GM19455 (cell line): ENCODE measurements at regions not wholly inside any gene's neighbourhood (a gene's known extent, or its start where the extent isn't known, plus 50 kb on each side); places are given as distances from the start of the nearest gene placed in this dataset.
"Not testable (repeated sequence)": the region's sequence is repeated elsewhere in the genome, so short reads cannot be mapped to it uniquely, and the experiment has no call there.

Experiments used
- ATAC-seq: cut with Tn5 transposase; IDR thresholded peaks from one replicate; pipeline ENCODE4 v1.9.1; 2021; ENCODE audit not compliant: unreplicated experiment

- ATAC-seq: no peak
Observed at GRCh38 chr10:33712825-33713224, 378.4 kb upstream of the NRP1 start.

DNA sequence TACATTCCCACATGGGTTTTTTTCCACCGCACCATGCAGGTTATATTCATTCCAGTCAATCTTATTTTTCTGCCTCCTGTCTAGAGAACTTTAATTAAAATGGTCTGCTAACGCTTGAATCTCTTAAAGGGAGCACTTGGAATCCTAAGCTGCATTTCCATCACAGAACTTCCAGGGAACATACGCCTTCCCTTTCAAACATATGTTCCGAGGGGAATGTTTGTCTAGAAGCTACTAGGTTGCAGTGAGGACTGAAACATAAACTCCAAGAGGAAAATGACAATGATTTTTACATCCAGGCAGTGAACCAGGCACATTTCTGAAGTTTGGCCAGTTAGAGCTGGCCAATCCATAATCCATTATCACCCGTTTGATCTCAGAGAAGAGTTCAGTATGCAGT lies 375.5 kb upstream of the NRP1 start:
- no peak for ATAC-seq

DNA sequence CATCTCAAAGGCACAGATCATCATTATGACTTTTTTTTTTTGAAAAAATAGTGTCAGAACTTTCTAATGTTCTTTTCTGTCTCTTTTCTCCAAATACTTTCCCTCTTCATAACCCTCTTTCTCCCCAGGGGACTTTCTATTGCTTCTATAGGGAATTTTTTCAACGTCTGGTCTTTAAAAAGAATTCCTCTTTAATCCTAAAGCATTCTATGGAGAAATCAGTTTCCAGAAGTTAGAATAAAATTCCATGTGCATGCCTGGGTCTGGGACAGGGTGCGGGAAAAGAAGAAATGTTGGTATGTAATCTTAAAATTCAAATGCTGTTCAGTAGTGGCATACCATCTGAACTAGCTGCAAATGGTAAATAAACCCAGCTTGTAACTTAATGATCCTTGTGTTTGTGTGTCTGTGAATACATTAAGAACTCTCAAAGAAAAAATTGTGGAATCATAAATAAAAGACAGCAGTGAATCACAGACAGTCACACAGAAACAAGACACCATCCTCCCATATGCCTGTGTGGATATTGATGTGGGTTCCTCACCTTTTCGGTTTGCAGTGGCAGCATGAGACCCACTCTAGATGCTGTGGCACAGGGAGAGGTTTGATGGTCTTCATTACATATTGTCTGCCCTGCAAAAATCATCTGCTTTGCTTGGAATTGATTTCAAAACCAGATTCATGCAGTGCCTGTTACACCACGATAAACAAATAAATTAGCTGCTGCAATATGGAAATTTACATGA lies 374.7 kb upstream of the NRP1 start:
- no peak for ATAC-seq

GRCh38 chr10:33708561-33708960 lies 374.1 kb upstream of the NRP1 start:
- no peak for ATAC-seq

DNA sequence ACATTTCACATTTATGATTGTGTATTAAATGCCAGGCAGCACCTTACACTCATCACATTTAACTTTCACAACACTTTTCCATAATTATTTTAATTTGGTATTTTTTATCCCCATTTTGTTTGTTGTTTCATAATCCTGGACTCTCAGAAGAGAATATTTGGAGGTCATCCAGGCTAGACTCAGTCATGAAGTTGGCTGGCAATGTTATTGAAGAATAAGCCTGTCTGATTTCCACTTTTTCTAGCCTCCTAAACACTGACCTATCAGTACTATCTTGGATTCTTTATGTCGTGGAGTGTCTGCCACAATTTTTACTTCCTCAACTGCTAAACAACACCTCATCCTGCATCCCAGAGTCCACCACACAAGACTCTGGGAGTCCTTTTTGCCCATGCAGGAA lies 372.3 kb upstream of the NRP1 start:
- ATAC-seq: no peak

GRCh38 chr10:33706191-33706590 lies 371.7 kb upstream of the NRP1 start:
- ATAC-seq: no peak

GRCh38 chr10:33704214-33704830 lies 369.9 kb upstream of the NRP1 start:
- no peak for ATAC-seq

DNA sequence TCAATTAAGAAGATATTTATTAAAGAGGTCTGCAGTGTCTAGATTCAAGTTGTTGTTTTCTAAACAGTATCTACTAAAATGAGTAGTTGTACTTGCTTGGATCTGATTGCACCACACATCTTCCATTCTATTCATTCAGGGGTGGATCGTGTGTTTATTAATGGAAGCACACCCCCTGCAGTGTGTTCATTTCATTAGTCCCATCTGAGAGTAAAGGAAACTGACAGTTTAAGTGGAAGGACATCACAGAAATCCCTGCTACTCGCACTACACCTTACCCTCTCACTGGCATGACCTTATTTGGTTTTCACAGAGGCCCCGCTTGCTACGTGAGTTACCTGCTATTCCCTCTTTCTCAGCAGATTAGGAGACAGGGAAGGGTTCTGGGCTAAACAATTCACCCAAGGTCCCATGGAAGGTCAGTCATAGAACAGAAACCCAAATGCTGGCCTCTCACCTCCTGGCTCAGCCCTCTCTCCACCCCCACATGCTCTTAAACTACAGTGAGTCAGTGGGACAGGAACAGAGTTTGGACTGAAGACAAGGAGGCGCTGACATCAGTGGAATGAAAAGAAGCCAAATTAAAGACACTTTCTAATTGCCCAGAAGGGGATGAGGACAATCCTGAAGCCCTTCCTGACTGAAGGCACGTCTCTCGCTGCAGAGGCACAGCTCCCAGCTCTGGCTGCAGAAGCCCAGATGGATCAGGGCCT lies 369.2 kb upstream of the NRP1 start:
- ATAC-seq: no peak

GRCh38 chr10:33698033-33698432 lies 363.6 kb upstream of the NRP1 start:
- ATAC-seq: no peak

GRCh38 chr10:33697016-33697415 lies 362.5 kb upstream of the NRP1 start:
- no peak for ATAC-seq

DNA sequence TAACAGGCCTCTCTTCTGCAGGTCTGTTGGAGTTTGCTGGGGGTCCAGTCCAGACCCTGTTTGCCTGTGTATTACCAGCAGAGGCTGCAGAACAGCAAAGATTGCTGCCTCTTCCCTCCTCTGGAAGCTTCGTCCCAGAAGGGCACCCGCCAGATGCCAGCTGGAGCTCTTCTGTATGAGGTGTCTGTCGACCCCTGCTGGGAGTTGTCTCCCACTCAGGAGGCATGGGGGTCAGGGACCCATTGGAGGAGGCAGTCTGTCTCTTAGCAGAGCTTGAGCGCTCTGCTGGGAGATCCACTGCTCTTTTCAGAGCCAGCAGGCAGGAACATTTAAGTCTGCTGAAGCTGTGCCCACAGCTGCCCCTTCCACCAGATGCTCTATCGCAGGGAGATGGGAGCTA lies 361.1 kb upstream of the NRP1 start:
- no peak for ATAC-seq

DNA sequence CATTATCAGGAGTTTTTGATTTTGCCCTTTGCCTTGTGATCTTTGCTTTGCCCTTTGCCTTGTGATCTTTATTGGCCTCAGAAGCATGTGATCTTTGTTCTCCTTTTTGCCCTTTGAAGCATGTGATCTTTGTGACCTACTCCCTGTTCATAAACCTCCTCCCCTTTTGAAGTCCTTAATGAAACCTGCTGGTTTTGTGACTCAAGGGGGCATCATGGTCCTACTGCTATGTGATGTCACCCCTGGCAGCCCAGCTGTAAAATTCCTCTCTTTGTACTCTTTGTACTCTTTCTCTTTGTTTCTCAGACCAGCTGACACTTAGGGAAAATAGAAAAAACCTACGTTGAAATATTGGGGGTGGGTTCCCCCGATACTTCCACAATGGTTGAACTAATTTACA lies 356.1 kb upstream of the NRP1 start:
- not testable (repeated sequence) for ATAC-seq

GRCh38 chr10:33688506-33688905 lies 354.0 kb upstream of the NRP1 start:
- ATAC-seq: no peak

DNA sequence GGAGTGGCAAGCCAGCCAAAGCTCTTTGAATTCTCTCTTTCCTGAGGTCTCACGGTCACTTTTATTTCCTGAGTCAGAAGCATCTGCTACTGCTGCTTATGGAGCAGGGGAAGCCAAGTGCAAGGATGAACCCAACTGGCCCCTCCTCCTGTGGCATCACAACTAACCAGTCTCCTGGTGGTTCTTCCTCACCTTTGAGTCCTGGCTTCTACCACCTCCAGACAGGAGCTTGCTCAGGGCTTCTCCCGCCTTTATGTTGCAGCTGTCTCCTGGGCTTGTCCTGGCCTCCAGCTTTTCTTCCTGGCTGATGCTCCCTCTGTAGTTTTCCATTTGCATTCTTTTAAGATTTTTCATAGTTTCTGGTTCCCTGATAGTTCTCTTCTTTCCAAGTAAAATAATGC lies 349.7 kb upstream of the NRP1 start:
- ATAC-seq: no peak

- ATAC-seq: no peak
Observed at GRCh38 chr10:33681595-33681994, 347.1 kb upstream of the NRP1 start.

DNA sequence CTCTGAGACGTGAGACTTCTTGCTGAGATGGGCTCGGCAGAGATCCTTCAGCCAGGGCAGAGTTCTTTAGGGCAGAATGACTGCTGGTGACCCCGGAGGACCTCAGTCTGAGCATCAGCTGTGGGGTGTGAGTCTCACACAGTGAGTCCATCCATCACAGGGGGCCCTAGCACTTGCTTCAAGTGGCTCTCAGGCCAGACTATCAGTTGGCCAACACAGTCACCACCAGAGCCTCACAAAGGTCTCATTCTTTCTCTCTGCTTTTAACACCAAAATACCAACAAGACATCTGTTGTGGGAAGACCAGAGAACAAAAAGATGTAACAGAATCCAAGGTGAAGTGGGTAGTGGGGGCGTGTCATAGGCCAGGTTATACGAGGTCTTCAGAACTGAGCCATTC lies 345.6 kb upstream of the NRP1 start:
- no peak for ATAC-seq

GRCh38 chr10:33676606-33677339 lies 342.3 kb upstream of the NRP1 start:
- ATAC-seq: no peak

DNA sequence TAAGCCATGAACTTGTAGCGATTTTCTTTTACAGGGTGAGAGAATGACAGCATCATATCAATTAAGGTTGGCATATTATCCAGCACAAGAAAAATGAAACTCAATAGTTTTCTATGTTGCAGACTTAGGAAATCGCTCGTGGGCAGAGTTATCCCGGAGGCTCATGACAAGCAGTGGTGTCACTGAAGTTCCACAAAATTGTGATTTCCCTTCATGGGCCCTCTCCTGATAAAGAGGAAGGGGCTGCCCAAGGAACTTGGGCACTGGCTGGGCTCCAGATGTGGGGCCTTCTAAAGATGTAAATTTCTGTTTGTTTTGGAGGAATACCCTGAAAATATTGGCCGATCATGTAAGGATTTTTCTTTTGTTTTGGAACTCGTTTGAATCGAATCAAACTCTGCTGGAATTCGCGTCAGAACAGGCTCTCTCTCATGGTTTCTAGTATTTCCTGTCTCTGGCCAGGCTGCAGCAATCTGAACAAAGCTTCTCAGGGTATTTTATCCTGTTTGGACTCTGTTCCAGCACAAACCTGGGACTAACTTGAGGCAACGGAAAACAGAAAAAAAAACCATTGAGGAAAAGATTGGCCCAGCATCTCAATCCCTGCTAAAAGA lies 340.6 kb upstream of the NRP1 start:
- ATAC-seq: no peak

DNA sequence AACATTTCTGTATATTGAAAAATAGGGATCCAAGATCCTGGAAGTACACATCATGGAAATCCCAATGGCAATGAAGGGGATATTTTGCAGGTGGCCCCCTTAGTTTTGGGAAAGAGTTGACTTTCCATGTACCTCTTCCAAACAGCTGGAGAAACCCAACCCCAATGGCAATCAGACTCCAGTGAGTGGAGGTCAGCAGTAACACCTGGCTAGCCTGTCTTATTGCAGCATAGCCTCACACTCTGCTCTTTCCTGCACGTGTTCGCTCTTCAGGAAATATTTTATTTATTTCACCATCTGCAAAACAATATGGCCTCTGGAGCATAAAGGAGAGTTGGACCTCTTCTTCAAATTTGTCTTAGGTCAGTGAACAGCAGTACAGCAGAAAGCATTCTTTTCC lies 340.0 kb upstream of the NRP1 start:
- no peak for ATAC-seq

GRCh38 chr10:33673839-33674415 lies 339.5 kb upstream of the NRP1 start:
- no peak for ATAC-seq

- no peak for ATAC-seq
Observed at GRCh38 chr10:33669904-33670303, 335.4 kb upstream of the NRP1 start.
